Activated CD4-positive, alpha-beta memory T cell treated with anti-CD3 and anti-CD28 coated beads for 36 hours (primary cell): ENCODE measurements at regions not wholly inside any gene's neighbourhood (a gene's known extent, or its start where the extent isn't known, plus 50 kb on each side); places are given as distances from the start of the nearest gene placed in this dataset.

ENCODE experiments used
- CTCF ChIA-PET: fragments of 350-600 bp; sonication (Branson Sonifier 250); formaldehyde crosslinking; loops from one replicate; lab custom pipeline; 2021; ENCODE audit warnings: antibody characterized with exemption, inconsistent platforms; lab: Charles Lee
- POLR2A ChIA-PET: fragments of 350-600 bp; sonication (Branson Sonifier 250); formaldehyde crosslinking; loops from one replicate; lab custom pipeline; 2021; ENCODE audit warnings: antibody characterized with exemption; lab: Charles Lee
- DNase-seq: peaks from one replicate; pipeline ENCODE4 v3.0.0-alpha.2; 2020
- H3K27ac Mint-ChIP-seq: one replicate; pipeline ENCODE4 v1.8.0; 2021; ENCODE audit warnings: mixed read lengths
- H3K27me3 Mint-ChIP-seq: one replicate; pipeline ENCODE4 v1.8.0; 2021; ENCODE audit warnings: mixed read lengths
- H3K36me3 Mint-ChIP-seq: one replicate; pipeline ENCODE4 v1.8.0; 2021; ENCODE audit warnings: mixed read lengths
- H3K4me1 Mint-ChIP-seq: one replicate; pipeline ENCODE4 v1.8.0; 2021; ENCODE audit warnings: low read depth, mixed read lengths
- H3K4me3 Mint-ChIP-seq: one replicate; pipeline ENCODE4 v1.8.0; 2021; ENCODE audit warnings: mild to moderate bottlenecking, mixed read lengths
- H3K9me3 Mint-ChIP-seq: one replicate; pipeline ENCODE4 v1.8.0; 2021; ENCODE audit warnings: mixed read lengths
- intact Hi-C: fragments of 100-400 bp; cut with micrococcal nuclease; formaldehyde crosslinking; loops from one replicate; pipeline ENCODE4 v1.15.1; 2023

DNA sequence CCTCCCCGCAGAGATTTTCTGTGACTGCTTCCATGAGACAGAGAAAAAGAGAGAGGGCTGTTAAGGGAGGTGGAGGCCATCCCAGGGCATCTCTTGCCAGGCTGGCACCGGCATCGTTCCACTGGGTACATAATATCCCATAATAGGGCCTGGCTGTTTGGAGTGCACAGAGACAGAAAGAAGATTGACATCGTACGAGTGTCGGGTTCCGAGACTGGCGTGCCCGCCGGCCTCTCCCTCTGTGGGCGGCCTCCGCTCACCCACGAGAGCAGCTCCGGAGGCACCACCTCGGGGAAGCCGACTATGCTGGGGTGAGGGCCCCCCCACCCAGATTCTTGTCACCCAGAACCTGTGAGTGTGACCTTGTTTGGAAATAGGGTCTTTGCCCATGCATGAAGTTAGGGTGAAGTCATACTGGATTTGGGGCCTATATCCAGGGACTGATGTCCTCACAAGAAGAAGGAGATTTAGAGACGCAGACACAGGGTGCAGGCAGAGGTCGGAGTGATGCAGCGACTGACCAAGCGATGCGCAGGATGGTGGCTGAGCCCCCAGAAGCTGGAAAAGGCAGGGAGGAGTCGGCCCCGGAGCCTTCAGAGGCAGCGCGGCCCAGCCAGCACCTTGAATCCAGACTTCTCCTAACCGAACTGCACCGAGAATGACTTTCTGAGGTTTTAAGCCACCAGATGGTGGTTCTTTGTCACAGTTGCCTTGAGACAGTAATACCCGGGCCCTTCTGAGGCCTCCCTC lies 101.8 kb upstream of the CIBAR2 start:
- Mint-ChIP-seq H3K36me3 (no peaks in the 10 kb centered on the region), H3K27ac (no peak overlapping the region), H3K4me3 (no peak overlapping the region), H3K4me1 (peaks cover 3% of the 10 kb centered on the region), H3K9me3 (peaks cover under 1% of the 10 kb centered on the region), H3K27me3 (no peaks in the 10 kb centered on the region)
- DNase-seq: no peak
- ChIA-PET CTCF (no interaction called here), POLR2A (no interaction called here)
- intact Hi-C loops: no loop called here

DNA sequence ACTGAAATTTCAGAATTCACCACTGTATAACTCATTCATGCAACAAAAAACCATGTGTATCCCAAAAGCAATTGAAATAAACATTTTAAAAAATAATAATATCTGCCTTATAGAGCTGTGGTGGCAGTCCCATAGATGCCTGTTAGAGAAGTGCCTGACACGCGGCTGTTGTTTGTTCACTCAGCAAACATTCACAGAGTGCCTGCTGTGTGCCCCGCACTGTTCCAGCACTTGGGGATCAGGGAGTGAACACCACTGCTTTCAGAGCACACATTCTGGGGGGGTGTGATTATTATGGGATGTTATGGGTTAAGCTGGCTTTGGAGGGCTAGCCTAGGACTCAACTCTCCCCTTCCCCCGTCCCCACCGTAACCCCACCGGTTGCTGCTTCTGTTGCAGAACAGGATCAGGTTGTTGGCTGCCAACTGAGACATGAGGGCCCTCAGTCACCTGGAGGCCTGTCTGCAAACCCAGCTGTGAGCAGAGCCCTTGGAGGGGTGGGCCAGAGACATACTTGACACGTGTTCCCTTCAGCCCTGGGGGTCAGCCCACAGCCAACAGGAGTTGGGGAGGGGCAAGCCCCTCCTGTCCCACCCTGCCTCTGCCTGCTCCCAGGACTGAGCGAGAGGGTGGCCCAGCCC lies 103.3 kb upstream of the CIBAR2 start:
- ChIA-PET POLR2A (no interaction called here), CTCF (no interaction called here)
- H3K4me1 Mint-ChIP-seq: peaks cover 3% of the 10 kb centered on the region
- no peaks in the 10 kb centered on the region for H3K27me3 Mint-ChIP-seq
- no peak overlapping the region for H3K27ac Mint-ChIP-seq
- no peak overlapping the region for H3K4me3 Mint-ChIP-seq
- H3K9me3 Mint-ChIP-seq: no peaks in the 10 kb centered on the region
- DNase-seq: no peak
- intact Hi-C loops: no loop called here
- H3K36me3 Mint-ChIP-seq: no peaks in the 10 kb centered on the region

DNA sequence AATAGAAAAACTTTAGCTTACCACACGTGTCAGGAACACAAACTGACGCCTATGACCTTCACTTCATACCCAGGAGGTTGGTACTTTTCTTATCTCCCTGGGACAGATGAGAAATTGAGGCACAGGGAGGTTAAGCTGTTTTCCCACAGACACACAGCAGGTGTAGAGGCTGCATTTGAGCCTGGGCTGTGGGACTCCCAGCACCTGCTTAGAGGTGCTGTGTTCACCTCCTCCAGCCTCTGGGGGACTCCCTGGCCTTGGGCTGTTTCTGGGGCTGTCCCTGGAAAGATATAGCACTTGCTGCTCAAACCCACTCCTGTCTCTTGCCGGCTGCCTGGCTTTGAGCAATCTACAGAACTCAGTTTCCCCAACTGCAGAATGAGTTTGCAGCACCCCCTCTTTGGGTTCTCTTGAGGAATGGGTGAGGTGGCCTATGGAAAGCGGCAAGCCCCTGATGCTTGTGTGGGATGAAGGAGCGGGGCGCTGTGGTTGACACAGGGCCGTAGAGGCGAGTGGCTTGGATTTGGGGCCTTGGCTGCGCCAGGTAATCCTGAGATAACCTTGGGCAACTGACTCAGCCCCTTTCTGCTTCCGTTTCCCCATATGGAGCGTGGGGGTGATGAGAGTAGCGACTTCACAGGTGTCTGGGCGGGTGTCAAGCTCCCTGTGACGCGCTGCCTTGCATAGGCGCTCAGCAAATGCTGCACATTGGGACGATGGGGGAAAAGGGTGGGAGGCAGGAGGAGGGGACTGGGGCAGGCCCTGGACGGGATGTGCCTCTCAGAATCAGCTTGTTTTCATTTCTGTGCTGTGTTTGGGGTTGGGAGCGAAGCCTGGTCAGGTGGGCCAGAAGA lies 104.5 kb upstream of the CIBAR2 start:
- no peak overlapping the region for H3K27ac Mint-ChIP-seq
- peak; percentile 43 for DNase-seq
- intact Hi-C loops: no loop called here
- H3K4me3 Mint-ChIP-seq: no peak overlapping the region
- H3K27me3 Mint-ChIP-seq: no peaks in the 10 kb centered on the region
- no peaks in the 10 kb centered on the region for H3K9me3 Mint-ChIP-seq
- ChIA-PET POLR2A (no interaction called here), CTCF (no interaction called here)
- no peaks in the 10 kb centered on the region for H3K36me3 Mint-ChIP-seq
- H3K4me1 Mint-ChIP-seq: peaks cover 3% of the 10 kb centered on the region

- Mint-ChIP-seq H3K9me3 (no peaks in the 10 kb centered on the region), H3K4me3 (no peak overlapping the region), H3K27ac (no peak overlapping the region), H3K4me1 (peaks cover 3% of the 10 kb centered on the region), H3K36me3 (no peaks in the 10 kb centered on the region), H3K27me3 (no peaks in the 10 kb centered on the region)
- ChIA-PET CTCF (interaction anchor here (1.2 kb wide), 1 partner anchor 33 kb away, joined by 3 read pairs; no protein-coding TSS in a partner anchor), POLR2A (no interaction called here)
- intact Hi-C loops: no loop called here
- DNase-seq: no peak
Measured at GRCh38 chr16:85220125-85220839, 108.0 kb upstream of the CIBAR2 start.

GRCh38 chr16:85220964-85221731 lies 108.9 kb upstream of the CIBAR2 start:
- H3K27me3 Mint-ChIP-seq: no peaks in the 10 kb centered on the region
- H3K27ac Mint-ChIP-seq: no peak overlapping the region
- no peaks in the 10 kb centered on the region for H3K36me3 Mint-ChIP-seq
- H3K4me1 Mint-ChIP-seq: peaks cover 3% of the 10 kb centered on the region
- CTCF ChIA-PET: no interaction called here
- DNase-seq: no peak
- H3K4me3 Mint-ChIP-seq: no peak overlapping the region
- intact Hi-C loops: no loop called here
- H3K9me3 Mint-ChIP-seq: no peaks in the 10 kb centered on the region
- POLR2A ChIA-PET: no interaction called here

DNA sequence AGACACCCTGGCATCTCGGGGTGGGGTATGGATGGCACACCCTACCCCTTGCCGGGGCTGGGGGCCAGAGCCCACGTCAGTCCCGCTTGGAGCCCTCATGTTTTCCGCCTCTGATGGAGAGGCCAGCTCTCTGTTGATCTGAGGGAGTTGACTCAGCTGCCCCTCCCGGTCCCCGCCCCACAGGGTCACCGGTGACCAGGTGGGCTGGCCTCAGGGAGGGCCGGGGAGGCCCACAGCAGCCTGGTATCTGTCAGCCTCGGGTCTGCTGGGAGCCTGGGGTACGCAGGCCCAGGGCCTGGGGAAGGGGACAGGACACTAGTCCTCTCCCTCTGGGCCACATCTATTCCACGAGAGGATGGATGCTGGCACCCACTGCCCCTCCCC lies 109.5 kb upstream of the CIBAR2 start:
- no peak overlapping the region for H3K27ac Mint-ChIP-seq
- peaks cover 3% of the 10 kb centered on the region for H3K4me1 Mint-ChIP-seq
- DNase-seq: no peak
- H3K4me3 Mint-ChIP-seq: no peak overlapping the region
- intact Hi-C loops: no loop called here
- no peaks in the 10 kb centered on the region for H3K9me3 Mint-ChIP-seq
- no peaks in the 10 kb centered on the region for H3K36me3 Mint-ChIP-seq
- CTCF ChIA-PET: no interaction called here
- no peaks in the 10 kb centered on the region for H3K27me3 Mint-ChIP-seq
- POLR2A ChIA-PET: no interaction called here

GRCh38 chr16:85222155-85222863 lies 110.0 kb upstream of the CIBAR2 start:
- H3K4me3 Mint-ChIP-seq: no peak overlapping the region
- H3K4me1 Mint-ChIP-seq: no peaks in the 10 kb centered on the region
- peaks cover 2% of the 10 kb centered on the region for H3K27me3 Mint-ChIP-seq
- intact Hi-C loops: no loop called here
- no peaks in the 10 kb centered on the region for H3K36me3 Mint-ChIP-seq
- ChIA-PET POLR2A (no interaction called here), CTCF (no interaction called here)
- DNase-seq: no peak
- H3K9me3 Mint-ChIP-seq: no peaks in the 10 kb centered on the region
- H3K27ac Mint-ChIP-seq: no peak overlapping the region

- ChIA-PET CTCF (interaction anchor here (1.7 kb wide), 1 partner anchor 110 kb away, joined by 5 read pairs; no protein-coding TSS in a partner anchor), POLR2A (no interaction called here)
- Mint-ChIP-seq H3K9me3 (no peaks in the 10 kb centered on the region), H3K27ac (no peak overlapping the region), H3K36me3 (no peaks in the 10 kb centered on the region), H3K4me1 (no peaks in the 10 kb centered on the region), H3K4me3 (no peak overlapping the region), H3K27me3 (peaks cover 5% of the 10 kb centered on the region)
- no peak for DNase-seq
- intact Hi-C loops: no loop called here
Measured at GRCh38 chr16:85225257-85225656, 113.0 kb upstream of the CIBAR2 start.

DNA sequence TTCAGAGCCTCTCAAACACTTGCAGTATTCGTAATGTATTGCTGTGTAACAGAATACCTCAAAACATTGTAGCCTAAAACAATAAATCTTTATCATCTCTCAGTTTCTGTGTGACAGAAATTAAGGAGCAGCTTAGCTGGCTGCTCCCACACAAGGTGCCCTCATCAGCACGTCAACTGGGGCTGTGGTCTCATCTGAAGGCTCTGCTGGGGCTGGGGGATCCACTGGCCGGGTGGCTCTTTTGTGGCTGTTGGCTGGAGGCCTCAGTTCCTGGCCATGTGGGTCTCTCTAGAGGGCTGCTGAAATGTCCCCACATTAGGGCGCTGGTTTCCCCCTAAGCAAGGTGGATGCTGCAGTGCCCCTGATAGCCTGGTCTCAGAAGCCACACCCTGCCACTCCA lies 113.4 kb upstream of the CIBAR2 start:
- intact Hi-C loops: no loop called here
- H3K27ac Mint-ChIP-seq: no peak overlapping the region
- no peaks in the 10 kb centered on the region for H3K9me3 Mint-ChIP-seq
- no peaks in the 10 kb centered on the region for H3K4me1 Mint-ChIP-seq
- no peak overlapping the region for H3K4me3 Mint-ChIP-seq
- CTCF ChIA-PET: no interaction called here
- H3K36me3 Mint-ChIP-seq: no peaks in the 10 kb centered on the region
- POLR2A ChIA-PET: no interaction called here
- peaks cover 5% of the 10 kb centered on the region for H3K27me3 Mint-ChIP-seq
- DNase-seq: no peak

GRCh38 chr16:85227084-85227945 lies 115.0 kb upstream of the CIBAR2 start:
- POLR2A ChIA-PET: no interaction called here
- CTCF ChIA-PET: no interaction called here
- no peak overlapping the region for H3K4me3 Mint-ChIP-seq
- intact Hi-C loops: no loop called here
- DNase-seq: no peak
- no peaks in the 10 kb centered on the region for H3K4me1 Mint-ChIP-seq
- no peaks in the 10 kb centered on the region for H3K36me3 Mint-ChIP-seq
- H3K9me3 Mint-ChIP-seq: no peaks in the 10 kb centered on the region
- no peak overlapping the region for H3K27ac Mint-ChIP-seq
- peaks cover 5% of the 10 kb centered on the region for H3K27me3 Mint-ChIP-seq
